Chondrocyte (in vitro differentiated cells): ENCODE measurements at regions not wholly inside any gene's neighbourhood (a gene's known extent, or its start where the extent isn't known, plus 50 kb on each side); places are given as distances from the start of the nearest gene placed in this dataset.

Source experiments
- DNase-seq: peaks from one replicate; pipeline ENCODE4 v3.0.0; 2021; ENCODE audit warnings: mixed read lengths, low spot score
- H3K27ac Mint-ChIP-seq: one replicate; pipeline ENCODE4 v1.8.0; 2021; ENCODE audit warnings: mild to moderate bottlenecking, moderate library complexity, mixed read lengths; ENCODE audit not compliant: unreplicated experiment
- H3K27me3 Mint-ChIP-seq: 2 replicates; pipeline ENCODE4 v1.8.0; 2021; ENCODE audit warnings: low read depth, mixed read lengths
- H3K36me3 Mint-ChIP-seq: 2 replicates; pipeline ENCODE4 v1.8.0; 2021; ENCODE audit warnings: low read depth, mixed read lengths
- H3K4me1 Mint-ChIP-seq: 2 replicates; pipeline ENCODE4 v1.8.0; 2021; ENCODE audit warnings: low read depth, mild to moderate bottlenecking, mixed read lengths
- H3K4me3 Mint-ChIP-seq: one replicate; pipeline ENCODE4 v1.8.0; 2021; ENCODE audit warnings: mild to moderate bottlenecking, moderate library complexity, mixed read lengths; ENCODE audit not compliant: unreplicated experiment
- H3K9me3 Mint-ChIP-seq: 2 replicates; pipeline ENCODE4 v1.8.0; 2021; ENCODE audit warnings: low read depth, mixed read lengths
- CTCF ChIP-seq: fragments of 200-600 bp; sonication (generic); IDR thresholded peaks from 2 replicates; pipeline ENCODE4 v1.5.0; 2021; ENCODE audit warnings: antibody characterized with exemption, mild to moderate bottlenecking, moderate library complexity

- Mint-ChIP-seq H3K4me3 (no peak overlapping the region), H3K4me1 (no peaks in the 10 kb centered on the region), H3K27me3 (no peaks in the 10 kb centered on the region), H3K36me3 (no peaks in the 10 kb centered on the region), H3K27ac (no peak overlapping the region), H3K9me3 (no peaks in the 10 kb centered on the region)
- DNase-seq = no peak
- TF ChIP-seq CTCF = no peak
These were observed 416.5 kb downstream of the GUCY1A2 start for GRCh38 chr11:106601684-106602297.

GRCh38 chr11:106608677-106609076 lies 409.6 kb downstream of the GUCY1A2 start:
- DNase-seq = no peak
- Mint-ChIP-seq H3K36me3 (no peaks in the 10 kb centered on the region), H3K4me3 (no peak overlapping the region), H3K9me3 (no peaks in the 10 kb centered on the region), H3K27ac (no peak overlapping the region), H3K27me3 (no peaks in the 10 kb centered on the region), H3K4me1 (peaks cover 5% of the 10 kb centered on the region)
- no peak for TF ChIP-seq CTCF

GRCh38 chr11:106614262-106614661 lies 404.0 kb downstream of the GUCY1A2 start:
- TF ChIP-seq CTCF = no peak
- Mint-ChIP-seq H3K4me1 (peaks cover 6% of the 10 kb centered on the region), H3K27me3 (no peaks in the 10 kb centered on the region), H3K4me3 (no peak overlapping the region), H3K36me3 (no peaks in the 10 kb centered on the region), H3K9me3 (peaks cover 2% of the 10 kb centered on the region), H3K27ac (no peak overlapping the region)
- no peak for DNase-seq

- DNase-seq = no peak
- Mint-ChIP-seq H3K9me3 (peaks cover 2% of the 10 kb centered on the region), H3K36me3 (no peaks in the 10 kb centered on the region), H3K4me1 (peaks cover 9% of the 10 kb centered on the region), H3K27me3 (no peaks in the 10 kb centered on the region), H3K27ac (no peak overlapping the region), H3K4me3 (no peak overlapping the region)
- TF ChIP-seq CTCF = no peak
These were observed 398.8 kb downstream of the GUCY1A2 start for GRCh38 chr11:106619320-106619990.

GRCh38 chr11:106621484-106621883 lies 396.8 kb downstream of the GUCY1A2 start:
- Mint-ChIP-seq H3K36me3 (no peaks in the 10 kb centered on the region), H3K9me3 (peaks cover 2% of the 10 kb centered on the region), H3K4me1 (peaks cover 20% of the 10 kb centered on the region), H3K4me3 (no peak overlapping the region), H3K27me3 (no peaks in the 10 kb centered on the region), H3K27ac (no peak overlapping the region)
- no peak for DNase-seq
- no peak for TF ChIP-seq CTCF
